IMR-90 (cell line): ENCODE measurements at regions not wholly inside any gene's neighbourhood (a gene's known extent, or its start where the extent isn't known, plus 50 kb on each side); places are given as distances from the start of the nearest gene placed in this dataset.

Experiments used
- ATAC-seq: fragments of 200-7000 bp; cut with Tn5 transposase; 2 replicates; pipeline ENCODE4 v1.9.1; 2020; ENCODE audit warnings: low read depth, mild to moderate bottlenecking, moderate library complexity
- BruUV-seq: library from RNA; stranded (reverse); fragments of 400-500 nt; replicated peaks from 2 replicates; lab custom pipeline; 2021; lab: Mats Ljungman, UMichigan
- CTCF ChIA-PET: fragments of 300-600 bp; formaldehyde crosslinking; extraction: SDS; loops from one replicate; lab custom pipeline; 2021; ENCODE audit warnings: antibody characterized with exemption; lab: Yijun Ruan, JAX
- POLR2A ChIA-PET: fragments of 300-600 bp; sonication (Branson Sonifier 250); formaldehyde crosslinking; loops from one replicate; lab custom pipeline; 2022; ENCODE audit warnings: antibody characterized with exemption; ENCODE audit not compliant: unreplicated experiment; lab: Charles Lee
- DNase-seq: peaks from one replicate; pipeline ENCODE4 v3.0.0; 2013
- H2AFZ ChIP-seq: replicated peaks from 2 replicates; pipeline ENCODE3; 2013; ENCODE audit warnings: low read length, mild to moderate bottlenecking; ENCODE audit not compliant: poor library complexity
- H2AK5ac ChIP-seq: 2 replicates; pipeline ENCODE4 v1.6.1; 2013; ENCODE audit warnings: low read depth, low read length, inconsistent platforms
- H2AK9ac ChIP-seq: replicated peaks from 2 replicates; pipeline ENCODE3; 2013; ENCODE audit warnings: mild to moderate bottlenecking, low read depth, low read length, moderate library complexity; ENCODE audit not compliant: poor library complexity
- H2BK120ac ChIP-seq: 2 replicates; pipeline ENCODE4 v1.6.1; 2013; ENCODE audit warnings: low read depth, low read length, inconsistent platforms
- H2BK15ac ChIP-seq: 3 replicates; pipeline ENCODE4 v1.6.1; 2013; ENCODE audit warnings: low read depth, low read length, inconsistent platforms
- H2BK20ac ChIP-seq: 2 replicates; pipeline ENCODE4 v1.6.1; 2013; ENCODE audit warnings: low read depth, mild to moderate bottlenecking, inconsistent platforms, low read length, moderate library complexity
- H2BK5ac ChIP-seq: 2 replicates; pipeline ENCODE4 v1.6.1; 2013; ENCODE audit warnings: mild to moderate bottlenecking, low read depth, low read length, inconsistent platforms; ENCODE audit not compliant: poor library complexity, severe bottlenecking
- H3K14ac ChIP-seq: replicated peaks from 2 replicates; pipeline ENCODE4 v1.6.1; 2013; ENCODE audit warnings: low read depth, low read length, inconsistent platforms
- H3K18ac ChIP-seq: 2 replicates; pipeline ENCODE4 v1.6.1; 2013; ENCODE audit warnings: low read depth, low read length, control low read depth
- H3K23ac ChIP-seq: 2 replicates; pipeline ENCODE4 v1.6.1; 2013; ENCODE audit warnings: low read depth, low read length, inconsistent platforms
- H3K27ac ChIP-seq: 2 replicates; pipeline ENCODE4 v1.5.1; 2013; ENCODE audit warnings: mild to moderate bottlenecking, control low read depth, low read length; ENCODE audit not compliant: insufficient read depth
- H3K27me3 ChIP-seq: 2 replicates; pipeline ENCODE4 v1.6.1; 2013; ENCODE audit warnings: low read length; ENCODE audit not compliant: control insufficient read depth, insufficient read depth
- H3K36me3 ChIP-seq: 2 replicates; pipeline ENCODE4 v1.6.1; 2013; ENCODE audit warnings: low read length, mixed read lengths; ENCODE audit not compliant: control insufficient read depth, insufficient read depth
- H3K4ac ChIP-seq: 2 replicates; pipeline ENCODE4 v1.6.1; 2013; ENCODE audit warnings: low read depth, low read length, inconsistent platforms
- H3K4me1 ChIP-seq: 2 replicates; pipeline ENCODE4 v1.6.1; 2013; ENCODE audit warnings: low read length, mixed read lengths; ENCODE audit not compliant: control insufficient read depth, insufficient read depth
- H3K4me2 ChIP-seq: 2 replicates; pipeline ENCODE4 v1.6.1; 2013; ENCODE audit warnings: low read depth, mild to moderate bottlenecking, control low read depth, low read length, moderate library complexity
- H3K4me3 ChIP-seq: 2 replicates; pipeline ENCODE4 v1.5.1; 2013; ENCODE audit warnings: low read depth, mild to moderate bottlenecking, control low read depth, low read length, moderate library complexity; ENCODE audit not compliant: insufficient read depth
- H3K56ac ChIP-seq: 2 replicates; pipeline ENCODE4 v1.6.1; 2013; ENCODE audit warnings: low read length, inconsistent platforms; ENCODE audit not compliant: insufficient read depth; ENCODE audit errors: extremely low read depth
- H3K79me1 ChIP-seq, 2 experiments: 2 replicates each; pipeline ENCODE4 v1.6.1; 2013; ENCODE audit warnings: low read length in 2 of 2, inconsistent platforms in 1 of 2, low read depth in 1 of 2
- H3K9ac ChIP-seq: 2 replicates; pipeline ENCODE4 v1.6.1; 2013; ENCODE audit warnings: low read depth, low read length, control low read depth
- H3K9me1 ChIP-seq: 2 replicates; pipeline ENCODE4 v1.6.1; 2013; ENCODE audit warnings: low read length, inconsistent platforms; ENCODE audit not compliant: insufficient read depth
- H3K9me3 ChIP-seq: 2 replicates; pipeline ENCODE4 v1.6.1; 2013; ENCODE audit warnings: low read length; ENCODE audit not compliant: control insufficient read depth, insufficient read depth
- H4K20me1 ChIP-seq: 2 replicates; pipeline ENCODE4 v1.6.1; 2013; ENCODE audit warnings: low read length, inconsistent platforms; ENCODE audit not compliant: insufficient read depth
- H4K5ac ChIP-seq: 2 replicates; pipeline ENCODE4 v1.6.1; 2013; ENCODE audit warnings: mild to moderate bottlenecking, low read depth, low read length, control low read depth
- H4K8ac ChIP-seq, 2 experiments: 2 replicates each; pipeline ENCODE4 v1.6.1; 2013; ENCODE audit warnings: low read depth in 2 of 2, low read length in 2 of 2, control low read depth in 1 of 2, inconsistent platforms in 1 of 2
- H4K91ac ChIP-seq: 2 replicates; pipeline ENCODE4 v1.6.1; 2013; ENCODE audit warnings: low read depth, low read length, inconsistent platforms; ENCODE audit not compliant: insufficient read depth
- BHLHE40 ChIP-seq: fragments of 150-350 bp; IDR thresholded peaks from 2 replicates; pipeline ENCODE4 v1.6.1; 2016; ENCODE audit warnings: mild to moderate bottlenecking, low read depth, low read length
- CTCF ChIP-seq: conservative IDR thresholded peaks from 2 replicates; pipeline ENCODE4 v1.5.1; 2012; ENCODE audit warnings: mild to moderate bottlenecking, low read depth, low read length, improper control_type of control experiment
- MAFK ChIP-seq: IDR thresholded peaks from 2 replicates; pipeline ENCODE4 v1.6.1; 2012; ENCODE audit warnings: low read depth, low read length, improper control_type of control experiment
- MAZ ChIP-seq: IDR thresholded peaks from 2 replicates; pipeline ENCODE4 v1.6.1; 2012; ENCODE audit warnings: low read depth, mild to moderate bottlenecking, low read length, improper control_type of control experiment, moderate library complexity, borderline replicate concordance
- POLR2A ChIP-seq: IDR thresholded peaks from 2 replicates; pipeline ENCODE4 v1.6.1; 2012; ENCODE audit warnings: mild to moderate bottlenecking, low read depth, low read length
- RCOR1 ChIP-seq: IDR thresholded peaks from 2 replicates; pipeline ENCODE4 v1.6.1; 2012; ENCODE audit warnings: mild to moderate bottlenecking, low read length, improper control_type of control experiment; ENCODE audit not compliant: insufficient replicate concordance
- USF2 ChIP-seq: fragments of 150-350 bp; IDR thresholded peaks from 2 replicates; pipeline ENCODE4 v1.6.1; 2017; ENCODE audit warnings: mild to moderate bottlenecking, antibody characterized with exemption, low read length, low read depth
- WGBS, 2 experiments: methylation state at CpG; one replicate each; pipeline versions ENCODE4 v1.1.5 to v1.1.7; 2013; ENCODE audit warnings: missing lambda C conversion rate in 2 of 2; ENCODE audit not compliant: insufficient read length in 1 of 2; ENCODE audit errors: extremely low coverage in 2 of 2; 5-methylcytosine and 5-hydroxymethylcytosine counted together
- dilution Hi-C: fragments of 300-500 bp; cut with HindIII; formaldehyde crosslinking; loops from one replicate; pipeline ENCODE4 v1.14.3; 2018; ENCODE audit warnings: low sequenced_read_pairs; ENCODE audit not compliant: unreplicated experiment
- in situ Hi-C: fragments of 300-500 bp; cut with MboI; formaldehyde crosslinking; loops from 3 replicates; pipeline ENCODE4 v1.14.3; 2019; ENCODE audit warnings: low sequenced_read_pairs, inconsistent platforms, mixed read lengths
- intact Hi-C: fragments of 100-400 bp; cut with micrococcal nuclease; formaldehyde crosslinking; loops from 2 replicates; pipeline ENCODE4 v1.10.0; 2022

- no peak overlapping the region for H2BK120ac ChIP-seq
- BruUV-seq: no TSS peak
- H3K56ac ChIP-seq: no peak overlapping the region
- dilution Hi-C loops (no loop called here), in situ Hi-C loops (no loop called here), intact Hi-C loops (no loop called here)
- H4K91ac ChIP-seq: no peak overlapping the region
- no peaks in the 10 kb centered on the region for H3K36me3 ChIP-seq
- no peak overlapping the region for H2AK9ac ChIP-seq
- H4K8ac ChIP-seq: no peak overlapping the region
- no peak overlapping the region for H2BK5ac ChIP-seq
- no peak overlapping the region for H2AFZ ChIP-seq
- no peak overlapping the region for H4K5ac ChIP-seq
- H3K18ac ChIP-seq: no peak overlapping the region
- no peak overlapping the region for H3K23ac ChIP-seq
- TF ChIP-seq CTCF (no peak), MAFK (peak; percentile 42), RCOR1 (no peak), USF2 (no peak), MAZ (no peak), BHLHE40 (no peak), POLR2A (no peak)
- no CpG with 5 or more reads among the region's 1 CpG for WGBS, 2 experiments
- no peaks in the 10 kb centered on the region for H3K4me1 ChIP-seq
- no peak overlapping the region for H3K27ac ChIP-seq
- H3K27me3 ChIP-seq: no peaks in the 10 kb centered on the region
- H2BK20ac ChIP-seq: no peak overlapping the region
- DNase-seq (no peak), ATAC-seq (no peak)
- no peak overlapping the region for H3K4me3 ChIP-seq
- CTCF ChIA-PET: no interaction called here
- no peak overlapping the region for H2BK15ac ChIP-seq
- H3K9me1 ChIP-seq: no peaks in the 10 kb centered on the region
- H3K14ac ChIP-seq: no peak overlapping the region
- no peak overlapping the region for H3K4me2 ChIP-seq
- H3K9me3 ChIP-seq: peaks cover 4% of the 10 kb centered on the region; the same call in 1 of the 2 replicates
- no peak overlapping the region for H3K4ac ChIP-seq
- POLR2A ChIA-PET: no interaction called here
- no peak overlapping the region for H3K9ac ChIP-seq
- no peaks in the 10 kb centered on the region for H3K79me1 ChIP-seq
- no peak overlapping the region for H2AK5ac ChIP-seq
- no peaks in the 10 kb centered on the region for H4K20me1 ChIP-seq
Measured at GRCh38 chr12:82028772-82029171, 269.6 kb upstream of the PPFIA2 start.
